ELR (cell line): ENCODE measurements at regions not wholly inside any gene's neighbourhood (a gene's known extent, or its start where the extent isn't known, plus 50 kb on each side); places are given as distances from the start of the nearest gene placed in this dataset.

Source experiments
- DNase-seq: peaks from one replicate; pipeline ENCODE4 v3.0.0-alpha.2; 2015; ENCODE audit warnings: low read depth

DNA sequence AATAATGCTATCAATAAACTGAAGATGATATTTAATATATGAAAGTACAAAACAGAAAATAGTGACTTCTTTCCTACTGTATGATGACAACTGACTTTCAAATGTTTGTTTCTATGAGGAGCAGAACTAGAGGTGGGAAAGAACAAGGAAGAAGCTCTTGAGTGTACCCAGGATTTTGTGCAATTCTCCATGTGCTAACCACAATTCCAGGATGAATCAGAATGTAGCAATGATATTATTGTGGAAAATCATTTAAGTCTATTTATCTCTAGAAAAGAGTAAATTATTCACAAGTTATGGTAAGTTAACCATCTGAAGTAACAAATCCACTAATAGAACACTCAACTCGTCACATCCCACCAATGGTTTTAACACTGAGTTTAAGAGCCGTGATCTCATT is 324.1 kb upstream of the EMCN start:
- no peak for DNase-seq

DNA sequence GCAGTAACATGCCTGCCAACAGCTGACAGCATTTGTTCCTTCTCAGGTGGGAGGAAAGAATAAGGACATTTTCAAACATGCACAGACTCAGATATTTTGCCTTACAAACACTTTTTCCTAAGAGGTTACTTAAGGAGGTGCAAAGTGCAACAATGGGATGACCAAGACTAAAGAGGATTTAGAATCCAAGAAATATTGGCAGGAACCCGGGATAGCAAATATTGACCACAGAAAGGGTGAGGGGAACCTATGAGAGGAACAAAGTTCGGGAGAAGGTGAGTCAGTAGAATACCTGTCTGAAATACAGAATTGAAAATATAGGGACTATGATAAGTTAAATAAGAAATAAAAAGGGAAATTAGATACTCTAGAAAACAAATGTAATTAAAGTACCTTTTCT is 321.9 kb upstream of the EMCN start:
- DNase-seq: no peak

- DNase-seq: no peak
These were observed 320.5 kb upstream of the EMCN start for GRCh38 chr4:100838286-100838685.

DNA sequence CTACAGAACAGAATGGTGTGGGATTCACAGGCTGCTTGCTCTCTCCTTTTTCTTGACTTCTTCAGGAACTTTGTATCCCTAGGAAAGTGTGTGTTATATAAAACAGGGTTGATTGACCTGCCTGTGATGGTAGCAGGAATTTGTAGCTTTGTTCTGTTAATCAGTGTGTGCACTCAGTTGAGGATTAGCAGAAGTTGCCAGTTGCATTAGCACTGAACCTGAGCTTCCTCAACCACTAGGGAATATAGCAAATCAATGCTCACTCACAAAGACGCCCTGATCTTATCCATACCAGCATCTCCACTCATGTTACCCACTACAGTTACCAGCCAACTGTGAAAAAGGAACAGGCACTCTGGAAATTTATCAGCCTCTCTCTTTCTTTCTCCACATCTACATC is 319.1 kb upstream of the EMCN start:
- no peak for DNase-seq

DNA sequence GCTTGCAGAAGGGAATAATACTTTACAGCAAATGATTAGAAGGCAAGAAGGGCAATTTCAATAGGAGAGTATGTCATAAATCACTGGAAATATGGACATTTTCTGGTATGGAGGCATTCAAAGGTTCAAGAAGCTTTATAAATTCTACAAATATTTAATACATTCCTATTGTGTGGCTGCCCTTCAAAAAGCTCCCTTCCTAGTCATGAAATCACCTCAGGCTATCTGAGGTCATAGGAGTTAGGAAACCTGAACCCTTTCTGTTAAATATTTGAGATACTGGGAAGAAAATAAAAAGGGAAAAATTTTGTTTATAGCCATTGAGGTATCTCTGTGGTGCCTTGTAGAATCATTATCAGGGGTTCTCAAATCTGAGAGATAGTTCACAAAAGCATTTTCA is 316.8 kb upstream of the EMCN start:
- DNase-seq: no peak

- DNase-seq: no peak
These were observed 316.1 kb upstream of the EMCN start for GRCh38 chr4:100833906-100834305.

DNA sequence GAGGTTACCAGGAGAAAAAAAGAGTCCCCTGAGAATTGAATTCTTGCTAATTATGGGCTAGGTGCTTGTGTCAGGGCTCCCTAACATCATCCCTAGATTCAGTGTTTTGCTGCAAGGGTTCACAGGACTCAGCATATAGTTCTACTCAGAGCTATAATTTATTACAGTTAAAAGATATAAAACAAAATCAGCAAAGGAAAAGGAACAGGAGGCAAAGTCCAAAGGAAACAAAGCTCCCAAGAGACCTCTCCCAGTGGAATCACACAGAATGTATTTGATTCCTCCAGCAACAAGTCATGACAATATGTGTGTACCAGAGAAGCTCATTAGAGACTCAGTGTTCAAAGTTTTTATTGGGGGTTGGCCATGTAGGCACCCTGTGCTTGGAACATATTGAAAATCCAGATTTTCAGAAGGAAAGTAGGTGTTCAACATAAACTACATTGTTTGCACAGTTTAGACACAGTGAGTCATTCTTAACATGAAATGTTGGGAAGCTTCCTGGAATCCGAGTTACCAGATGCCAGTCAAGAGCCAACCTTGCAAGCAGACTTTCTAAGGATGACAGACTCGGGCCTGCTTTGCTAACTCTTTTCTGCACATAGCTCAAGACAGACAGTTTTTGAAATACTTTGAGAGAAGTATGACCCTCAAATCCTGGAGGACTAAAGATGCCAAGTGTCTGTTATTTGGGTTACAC is 311.3 kb upstream of the EMCN start:
- DNase-seq: peak; percentile 7

DNA sequence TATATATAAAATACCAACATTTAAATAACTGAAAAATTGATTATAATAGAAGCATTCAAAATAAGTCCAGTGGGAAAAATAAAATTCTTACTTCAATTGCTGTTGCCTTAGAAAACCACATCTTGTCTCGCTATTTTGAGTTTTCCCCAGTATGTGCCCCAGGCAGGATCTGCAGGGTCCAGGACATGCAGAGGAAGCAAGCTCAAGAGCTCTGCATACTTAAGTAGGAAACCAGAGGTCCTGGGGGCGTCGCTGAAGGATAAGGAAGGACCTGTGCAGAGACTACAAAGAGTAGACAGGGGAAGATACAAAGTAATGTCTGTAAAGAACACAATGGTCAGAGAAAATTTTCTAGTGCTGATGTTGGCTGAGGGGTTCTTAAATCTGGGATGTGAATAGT is 310.5 kb upstream of the EMCN start:
- DNase-seq: no peak

DNA sequence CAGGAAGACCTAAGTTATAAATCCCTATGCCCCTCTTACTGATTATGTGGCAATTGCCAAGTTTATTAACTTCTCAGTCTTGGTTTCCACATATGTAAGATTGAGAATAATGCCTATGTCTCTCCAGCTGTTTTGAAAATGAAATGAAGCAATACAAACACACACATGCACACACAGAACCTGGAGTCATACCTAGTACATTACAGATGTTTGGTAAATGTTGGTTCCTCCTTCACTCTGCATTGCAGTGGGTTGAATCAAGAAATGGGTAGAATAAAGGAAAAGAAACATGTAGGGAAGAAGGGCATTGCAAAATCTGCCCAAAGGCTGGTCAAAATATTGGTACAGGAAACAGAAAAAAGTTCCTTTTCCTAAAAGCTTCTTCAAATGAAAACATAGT is 309.9 kb upstream of the EMCN start:
- no peak for DNase-seq

- no peak for DNase-seq
These were observed 309.2 kb upstream of the EMCN start for GRCh38 chr4:100826808-100827548.

DNA sequence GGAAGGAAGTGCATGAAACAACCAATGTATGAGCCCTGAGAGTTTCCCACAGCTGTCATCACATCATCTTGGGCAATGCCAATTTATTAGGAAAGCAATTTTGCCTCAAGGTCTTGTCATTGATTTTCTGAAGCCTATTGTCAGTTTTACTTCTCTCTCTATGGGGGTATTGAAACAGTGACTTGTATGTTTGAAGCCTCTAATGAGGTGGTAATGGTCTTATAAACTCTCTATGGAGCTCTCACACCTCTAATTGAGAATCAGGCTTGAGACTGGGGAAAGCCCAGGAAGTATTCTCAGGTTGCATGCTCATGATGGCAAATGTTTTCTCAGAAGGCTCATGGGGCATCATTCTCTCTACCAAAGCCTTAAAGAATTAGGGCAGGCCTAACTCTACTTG is 308.2 kb upstream of the EMCN start:
- DNase-seq: no peak

- no peak for DNase-seq
These were observed 306.1 kb upstream of the EMCN start for GRCh38 chr4:100823993-100824323.

DNA sequence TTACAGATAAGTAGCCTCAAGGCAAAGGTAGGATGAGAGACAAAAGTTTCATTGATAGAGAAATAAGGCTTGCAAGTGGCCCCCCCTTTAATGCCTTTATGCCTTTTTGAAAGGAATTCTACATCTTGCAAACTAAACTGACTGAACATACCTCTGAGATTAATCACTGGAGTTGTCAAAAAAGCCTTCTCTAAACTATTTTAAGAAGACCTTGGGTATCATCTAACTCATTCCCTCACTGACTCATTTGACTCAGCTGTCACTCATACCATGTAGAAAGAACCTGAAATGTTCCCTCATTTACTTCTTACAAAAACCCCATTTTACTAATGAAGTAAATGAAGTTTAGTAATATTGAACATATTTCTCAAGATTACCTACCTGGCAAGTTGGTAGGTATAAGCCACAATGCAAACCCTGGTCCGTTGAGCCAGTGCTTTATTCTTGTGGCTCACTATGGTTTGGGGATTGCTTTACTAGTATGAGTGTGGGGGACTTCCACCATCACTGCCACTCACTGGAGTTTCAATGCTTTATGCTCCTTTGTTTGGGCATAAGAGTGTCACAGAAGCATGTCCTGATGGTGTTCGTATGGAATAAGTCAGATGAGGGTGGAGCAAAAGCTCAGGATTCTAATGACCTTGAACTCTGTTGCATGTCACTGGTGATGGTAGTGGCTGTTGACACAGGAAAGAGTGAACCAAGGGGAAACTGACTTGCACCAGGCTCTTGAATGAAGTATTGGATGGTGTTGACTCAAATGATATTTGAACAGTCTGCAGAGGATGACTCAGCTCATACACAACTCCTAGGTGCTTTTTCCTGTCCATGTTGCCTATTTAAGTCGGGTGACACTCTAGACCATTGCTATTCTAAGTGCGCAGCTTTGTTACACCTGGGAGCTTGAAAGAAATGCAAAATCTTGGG is 305.5 kb upstream of the EMCN start:
- DNase-seq: peak; percentile 40

DNA sequence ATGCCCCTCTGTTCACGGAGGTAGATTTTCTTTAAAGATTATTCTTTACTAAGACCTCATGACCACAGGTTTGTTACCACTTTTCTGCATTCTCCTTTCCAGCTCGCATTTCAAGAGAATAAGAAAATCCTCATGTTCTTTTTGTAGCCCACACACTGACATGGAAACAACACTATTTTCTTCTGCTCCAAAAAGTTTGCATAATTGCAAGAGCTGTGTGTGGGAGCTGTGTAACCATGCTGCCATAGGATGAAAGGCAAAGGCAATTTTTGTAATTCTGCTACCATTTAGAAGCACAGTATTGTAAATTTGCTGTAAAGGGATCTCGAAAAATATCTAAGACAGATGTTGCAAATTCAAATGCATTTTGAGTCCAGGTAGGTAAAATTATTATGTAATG is 302.4 kb upstream of the EMCN start:
- no peak for DNase-seq

DNA sequence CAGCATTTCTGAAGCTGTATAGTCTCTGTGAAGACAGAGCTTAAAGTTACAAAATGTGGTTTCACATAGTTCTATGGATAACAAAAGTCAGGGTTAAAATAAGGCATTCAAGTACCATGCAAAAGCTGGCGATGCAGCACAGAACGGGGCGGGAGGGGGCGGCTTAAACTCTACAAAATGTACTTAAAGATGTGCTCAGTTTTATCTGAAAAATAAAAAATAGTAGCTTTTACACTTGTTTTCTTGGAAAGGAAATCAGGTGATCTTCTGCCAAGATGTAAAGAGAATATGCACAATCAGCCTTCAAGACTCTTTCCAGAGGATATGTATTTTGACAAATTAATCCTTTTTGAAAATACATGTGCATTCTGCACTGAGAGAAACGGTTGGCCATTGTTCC is 301.7 kb upstream of the EMCN start:
- DNase-seq: no peak

DNA sequence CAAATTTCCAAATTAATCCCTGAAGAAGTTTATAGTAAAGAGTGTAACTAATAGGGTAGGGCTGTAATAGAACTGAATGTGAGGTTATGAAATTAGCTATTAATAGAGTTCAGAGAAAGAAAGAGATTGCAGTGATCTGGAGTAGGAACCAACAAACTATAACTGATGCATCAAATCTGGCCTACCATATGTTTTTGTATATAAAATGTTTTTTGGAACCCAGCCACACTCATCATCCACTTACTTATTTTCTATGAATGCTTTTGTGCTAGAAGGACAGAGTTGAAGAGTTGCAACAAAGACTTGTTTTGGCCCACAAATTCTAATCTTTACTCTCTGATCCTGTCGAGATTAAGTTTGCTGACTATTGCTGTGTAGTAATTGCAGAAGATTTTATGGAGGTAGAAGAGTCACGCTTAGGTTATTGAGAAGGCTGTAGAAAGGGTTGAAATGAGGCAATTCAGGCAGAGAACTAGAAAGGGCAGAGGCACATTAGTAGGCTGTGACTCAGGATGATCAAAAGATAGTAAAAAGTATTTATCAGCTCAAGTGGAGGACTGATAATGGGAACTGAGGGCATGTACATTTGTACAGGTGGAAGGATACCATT is 298.7 kb upstream of the EMCN start:
- peak; percentile 16 for DNase-seq

GRCh38 chr4:100811046-100811445 is 293.2 kb upstream of the EMCN start:
- DNase-seq: no peak

GRCh38 chr4:100809506-100809905 is 291.7 kb upstream of the EMCN start:
- no peak for DNase-seq

- no peak for DNase-seq
These were observed 289.2 kb upstream of the EMCN start for GRCh38 chr4:100806988-100807387.

DNA sequence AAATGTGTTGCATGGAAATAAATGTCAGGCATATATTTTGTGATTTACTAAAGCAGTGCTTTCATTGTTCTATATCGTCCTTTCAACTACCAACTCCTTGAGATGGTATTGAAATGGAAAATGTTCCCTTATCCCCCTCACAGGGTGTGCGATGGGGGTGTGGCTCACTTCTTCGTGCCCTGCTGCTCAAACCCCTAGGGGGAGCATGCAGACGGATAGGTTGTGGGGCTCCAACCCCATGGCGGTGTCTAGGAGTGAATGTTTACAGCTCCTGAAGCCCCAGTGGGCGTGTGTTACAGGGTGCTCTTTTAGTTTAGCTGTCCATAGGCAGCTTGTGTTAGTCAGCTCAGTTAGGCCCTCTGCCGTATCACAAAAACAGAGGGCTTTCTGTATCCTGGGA is 287.7 kb upstream of the EMCN start:
- no peak for DNase-seq

- DNase-seq: no peak
These were observed 286.9 kb upstream of the EMCN start for GRCh38 chr4:100804576-100805360.

GRCh38 chr4:100803751-100804150 is 285.9 kb upstream of the EMCN start:
- DNase-seq: no peak
